Body of pancreas (tissue), 4 donors: ENCODE measurements at regions not wholly inside any gene's neighbourhood (a gene's known extent, or its start where the extent isn't known, plus 50 kb on each side); places are given as distances from the start of the nearest gene placed in this dataset.

Source experiments
- ATAC-seq: fragments of 150-250 bp; one replicate; pipeline ENCODE4 v1.9.1; 2016
- DNase-seq, 4 donors: peaks; one replicate each; pipeline ENCODE4 v3.0.0-alpha.2; 2019
- H3K27ac ChIP-seq, 4 donors: fragments of 200-600 bp; sonication (generic); 1 replicate in 3 of 4; 2 replicates in 1 of 4; pipeline versions ENCODE4 v1.5.1 to v1.6.1; 2016 to 2019; ENCODE audit warnings: mild to moderate bottlenecking in 1 of 4, mixed read lengths in 1 of 4, moderate library complexity in 1 of 4
- H3K27me3 ChIP-seq, 2 donors: fragments of 200-600 bp; sonication (generic); one replicate each; pipeline ENCODE4 v1.6.0; 2016; ENCODE audit warnings: mild to moderate bottlenecking in 1 of 2
- H3K36me3 ChIP-seq, 2 donors: fragments of 200-600 bp; sonication (generic); replicated peaks in 1 of 2; 2 replicates each; pipeline ENCODE4 v1.5.1; 2016; ENCODE audit warnings: low read depth in 2 of 2; ENCODE audit not compliant: insufficient read depth in 1 of 2
- H3K4me1 ChIP-seq: fragments of 200-600 bp; sonication (generic); one replicate; pipeline ENCODE4 v1.6.0; 2016
- H3K4me3 ChIP-seq, 2 donors: fragments of 200-600 bp; sonication (generic); 1 replicate in 1 of 2; 2 replicates in 1 of 2; pipeline ENCODE4 v1.5.1; 2016 to 2019
- H3K9me3 ChIP-seq, 3 donors: fragments of 200-600 bp; sonication (generic); 1 replicate in 2 of 3; 2 replicates in 1 of 3; pipeline ENCODE4 v1.5.1; 2016
- CTCF ChIP-seq, 7 experiments: fragments of 450-650 bp in 4 of 7; fragments of 200-600 bp in 3 of 7; sonication (generic) in 3 of 7; IDR thresholded peaks; one replicate each; pipeline ENCODE4 v1.5.1; 2016 to 2019; ENCODE audit warnings: antibody characterized with exemption in 7 of 7
- POLR2A ChIP-seq, 3 donors: fragments of 450-650 bp; IDR thresholded peaks; one replicate each; pipeline ENCODE4 v1.6.1; 2016; ENCODE audit warnings: antibody characterized with exemption in 3 of 3, mild to moderate bottlenecking in 2 of 3
- WGBS, 2 donors: methylation state at CpG; one replicate each; pipeline ENCODE4 v1.1.5; 2017; 5-methylcytosine and 5-hydroxymethylcytosine counted together
- intact Hi-C: fragments of 100-400 bp; cut with DNase I; formaldehyde crosslinking; loops from one replicate; pipeline ENCODE4 v1.15.1; 2023

GRCh38 chr7:24123076-24123475 lies 160.9 kb upstream of the NPY start:
- no peaks in the 10 kb centered on the region for H3K36me3 ChIP-seq
- no peak overlapping the region for H3K27ac ChIP-seq
- no peaks in the 10 kb centered on the region for H3K27me3 ChIP-seq
- ATAC-seq, result no peak
- DNase-seq, result no peak
- no peaks in the 10 kb centered on the region for H3K9me3 ChIP-seq
- H3K4me3 ChIP-seq, result no peak overlapping the region
- intact Hi-C loops, result no loop called here
- TF ChIP-seq CTCF (IDR thresholded peaks at IDR 0.05), result no peak
- TF ChIP-seq POLR2A (IDR thresholded peaks at IDR 0.05), result no peak
- no peaks in the 10 kb centered on the region for H3K4me1 ChIP-seq

GRCh38 chr7:24125765-24126164 lies 158.2 kb upstream of the NPY start:
- 63 to 64% methylated on average over 1 of the region's 1 CpG for WGBS, 2 donors
- TF ChIP-seq CTCF (IDR thresholded peaks at IDR 0.05) (no peak), POLR2A (IDR thresholded peaks at IDR 0.05) (no peak)
- H3K27ac ChIP-seq, result no peak overlapping the region
- no peaks in the 10 kb centered on the region for H3K9me3 ChIP-seq
- DNase-seq, result no peak
- no peaks in the 10 kb centered on the region for H3K36me3 ChIP-seq
- no peaks in the 10 kb centered on the region for H3K4me1 ChIP-seq
- H3K4me3 ChIP-seq, result no peak overlapping the region
- intact Hi-C loops, result no loop called here
- no peak for ATAC-seq
- no peaks in the 10 kb centered on the region for H3K27me3 ChIP-seq

GRCh38 chr7:24127930-24128329 lies 156.1 kb upstream of the NPY start:
- no peak for ATAC-seq
- intact Hi-C loops, result no loop called here
- DNase-seq, result no peak

GRCh38 chr7:24129597-24129996 lies 154.4 kb upstream of the NPY start:
- TF ChIP-seq CTCF (IDR thresholded peaks at IDR 0.05) (no peak), POLR2A (IDR thresholded peaks at IDR 0.05) (no peak)
- 64 to 74% methylated on average over 4 of the region's 4 CpGs for WGBS, 2 donors
- H3K27me3 ChIP-seq, result no peaks in the 10 kb centered on the region
- no peak for ATAC-seq
- H3K36me3 ChIP-seq, result no peaks in the 10 kb centered on the region
- no peak for DNase-seq
- no peak overlapping the region for H3K27ac ChIP-seq
- intact Hi-C loops, result no loop called here
- H3K4me3 ChIP-seq, result no peak overlapping the region
- no peaks in the 10 kb centered on the region for H3K4me1 ChIP-seq
- no peaks in the 10 kb centered on the region for H3K9me3 ChIP-seq

More at GRCh38 chr7:24127930-24128329, 156.1 kb upstream of the NPY start:
- TF ChIP-seq CTCF (IDR thresholded peaks at IDR 0.05) (no peak), POLR2A (IDR thresholded peaks at IDR 0.05) (no peak)
- no peak overlapping the region for H3K27ac ChIP-seq
- H3K4me1 ChIP-seq, result no peaks in the 10 kb centered on the region
- no peaks in the 10 kb centered on the region for H3K9me3 ChIP-seq
- WGBS, 2 donors, result 69 to 72% methylated on average over 3 of the region's 3 CpGs
- H3K36me3 ChIP-seq, result no peaks in the 10 kb centered on the region
- H3K27me3 ChIP-seq, result no peaks in the 10 kb centered on the region
- no peak overlapping the region for H3K4me3 ChIP-seq

- Histone ChIP-seq H3K9me3 (no peaks in the 10 kb centered on the region), H3K27me3 (no peaks in the 10 kb centered on the region), H3K27ac (no peak overlapping the region), H3K4me1 (no peaks in the 10 kb centered on the region), H3K4me3 (no peak overlapping the region), H3K36me3 (no peaks in the 10 kb centered on the region)
- DNase-seq, result no peak
- TF ChIP-seq CTCF (IDR thresholded peaks at IDR 0.05) (no peak), POLR2A (IDR thresholded peaks at IDR 0.05) (no peak)
- intact Hi-C loops, result no loop called here
- ATAC-seq, result no peak
These were observed 153.4 kb upstream of the NPY start for GRCh38 chr7:24130631-24131030.
